Kasumi-1 (cell line): ENCODE measurements at regions not wholly inside any gene's neighbourhood (a gene's known extent, or its start where the extent isn't known, plus 50 kb on each side); places are given as distances from the start of the nearest gene placed in this dataset.
A peak's percentile ranks its signal among the peaks of the same experiment; 100 is the strongest.
"Not testable (repeated sequence)": the region's sequence is repeated elsewhere in the genome, so short reads cannot be mapped to it uniquely, and the experiment has no call there.

ENCODE experiments used
- DNase-seq, 2 experiments: peaks; one replicate each; lab custom pipeline; 2025; lab: John Stamatoyannopoulos, UW

DNA sequence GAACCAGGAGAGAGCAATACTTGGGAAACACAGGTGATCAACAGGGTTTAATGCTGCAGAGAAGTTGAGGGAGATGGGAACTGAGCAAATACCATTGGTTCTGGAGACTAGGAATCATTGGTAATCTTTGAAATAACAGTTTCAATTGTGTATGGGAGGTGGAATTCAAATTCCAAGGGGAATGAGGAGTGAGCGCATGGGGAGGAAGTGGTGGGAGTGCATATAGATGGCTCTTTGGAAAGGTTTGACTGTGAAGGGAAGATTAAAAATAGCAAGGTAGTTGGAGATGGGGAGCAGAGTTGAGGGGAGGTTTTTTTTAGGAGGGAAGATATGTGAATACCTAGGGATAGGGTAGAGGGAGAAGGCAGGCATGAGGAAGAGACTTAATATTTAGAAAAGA, 51.1 kb upstream of the ROPN1 start:
- DNase-seq: no peak

DNA sequence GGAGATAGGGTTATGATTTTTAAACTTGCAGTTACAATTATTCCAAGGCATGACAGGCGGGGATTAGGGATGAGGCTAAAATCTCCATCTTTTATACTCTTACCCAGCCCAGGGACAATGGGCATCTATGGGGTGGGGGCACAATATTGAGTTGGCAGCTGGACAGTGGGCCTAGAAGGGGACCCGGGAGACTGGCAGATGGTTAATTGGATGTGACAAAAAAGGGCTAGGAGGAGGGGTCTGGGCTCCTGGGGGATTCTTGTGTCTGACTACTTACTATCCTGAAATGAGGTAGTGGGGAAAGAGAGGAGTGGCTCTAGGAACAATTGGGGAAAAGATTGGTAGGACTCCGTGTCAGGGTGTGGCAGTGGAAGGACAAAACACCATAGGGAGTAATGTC, 53.0 kb upstream of the ROPN1 start:
- DNase-seq: no peak

GRCh38 chr3:124048967-124049798, 57.3 kb upstream of the ROPN1 start:
- DNase-seq: no peak

DNA sequence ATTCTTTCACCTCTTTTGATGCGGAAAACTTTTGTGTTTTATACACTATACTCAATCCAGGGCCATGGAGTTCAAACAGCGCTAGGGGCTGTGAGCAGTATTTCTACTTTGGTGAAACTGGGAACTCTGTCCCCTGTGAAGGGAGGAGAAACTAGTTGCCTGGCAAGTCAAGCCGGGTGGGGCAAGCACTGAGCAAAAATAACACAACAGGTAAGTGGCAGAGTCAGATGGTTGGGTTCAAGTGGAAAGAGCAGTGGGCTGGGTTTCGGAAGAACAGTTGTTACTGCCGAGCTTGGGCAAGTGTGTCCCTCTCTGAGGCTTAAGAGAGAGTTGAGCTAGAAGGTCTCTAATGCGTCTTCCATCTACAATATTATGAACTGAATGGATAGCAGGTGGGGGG, 59.7 kb upstream of the ROPN1 start:
- no peak for DNase-seq

DNA sequence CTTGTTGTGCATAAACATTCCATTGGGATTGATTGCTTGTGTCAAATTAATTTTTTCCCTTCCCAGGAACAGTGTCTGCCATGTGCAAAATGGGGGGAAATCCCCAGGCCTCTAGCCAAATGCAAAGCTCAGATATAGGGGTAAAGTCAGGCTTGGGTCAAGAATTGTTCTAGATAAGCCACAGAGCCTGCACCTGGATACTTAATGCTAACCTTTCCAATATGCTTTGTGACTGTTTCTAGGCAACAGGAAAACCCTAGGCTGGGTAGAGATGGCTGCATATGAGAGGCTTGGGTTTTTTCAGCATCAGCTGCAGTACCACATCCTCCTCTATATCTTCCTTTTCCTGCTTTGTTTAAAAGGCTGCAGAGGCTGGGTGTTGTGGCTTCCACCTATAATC, 61.9 kb upstream of the ROPN1 start:
- DNase-seq: no peak

DNA sequence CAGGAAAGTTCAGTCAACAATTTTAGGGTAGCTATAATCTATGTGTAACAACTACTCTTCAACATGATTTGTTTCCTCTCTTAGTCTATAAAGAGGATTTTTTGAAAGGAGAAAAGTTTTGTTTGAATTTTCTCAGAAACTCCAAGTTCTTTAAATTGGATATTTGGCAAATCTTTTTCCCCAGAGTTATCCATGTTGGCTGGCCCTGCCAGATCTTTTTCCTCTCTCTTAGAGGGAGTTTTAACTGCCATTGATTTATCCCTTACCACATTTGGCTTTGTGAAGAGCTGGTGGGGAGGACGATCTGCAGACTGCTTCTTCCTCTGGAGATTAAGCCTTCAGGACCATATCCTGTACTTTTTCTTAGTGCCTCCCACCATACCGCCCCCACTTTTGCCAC, 64.9 kb upstream of the ROPN1 start:
- DNase-seq: no peak

DNA sequence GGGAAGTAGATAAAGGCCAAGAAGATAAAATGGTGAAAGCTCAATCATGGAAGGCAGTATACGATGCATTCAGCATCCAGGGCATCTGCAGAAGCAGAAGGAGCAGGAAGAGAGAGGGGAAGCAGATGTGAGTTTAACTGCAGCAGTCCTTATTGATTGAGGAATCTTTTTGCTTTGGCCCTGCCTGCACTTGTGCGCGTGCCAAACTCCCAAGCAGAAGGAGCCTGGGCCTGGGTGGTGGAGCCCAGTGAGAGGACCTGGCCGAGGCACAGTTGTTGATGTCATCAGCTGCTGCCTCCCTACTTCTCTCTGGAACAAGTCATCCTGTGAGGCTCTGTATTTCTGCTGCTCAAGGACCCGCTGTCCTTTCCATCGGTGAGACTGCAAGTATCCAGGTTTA, 65.5 kb upstream of the ROPN1 start:
- DNase-seq: no peak

DNA sequence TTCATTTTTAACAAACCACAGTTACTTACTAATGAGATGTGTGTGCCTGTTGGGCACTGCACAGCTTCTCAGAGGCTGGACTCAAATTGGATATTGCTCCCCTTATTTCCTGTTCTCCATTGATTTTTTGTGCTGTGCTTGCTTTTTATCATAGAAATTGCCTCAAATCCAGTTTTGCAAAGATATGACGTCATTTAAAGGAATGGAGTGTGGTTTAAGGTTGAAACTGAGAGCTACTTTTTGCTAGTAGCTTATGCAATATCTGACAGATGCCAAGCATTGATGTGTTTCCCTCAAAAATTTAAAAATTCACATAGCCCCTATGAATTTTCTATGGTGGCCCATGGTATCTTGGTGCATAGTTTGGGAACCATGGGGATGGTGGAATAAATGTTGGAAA, 67.7 kb upstream of the ROPN1 start:
- no peak for DNase-seq

DNA sequence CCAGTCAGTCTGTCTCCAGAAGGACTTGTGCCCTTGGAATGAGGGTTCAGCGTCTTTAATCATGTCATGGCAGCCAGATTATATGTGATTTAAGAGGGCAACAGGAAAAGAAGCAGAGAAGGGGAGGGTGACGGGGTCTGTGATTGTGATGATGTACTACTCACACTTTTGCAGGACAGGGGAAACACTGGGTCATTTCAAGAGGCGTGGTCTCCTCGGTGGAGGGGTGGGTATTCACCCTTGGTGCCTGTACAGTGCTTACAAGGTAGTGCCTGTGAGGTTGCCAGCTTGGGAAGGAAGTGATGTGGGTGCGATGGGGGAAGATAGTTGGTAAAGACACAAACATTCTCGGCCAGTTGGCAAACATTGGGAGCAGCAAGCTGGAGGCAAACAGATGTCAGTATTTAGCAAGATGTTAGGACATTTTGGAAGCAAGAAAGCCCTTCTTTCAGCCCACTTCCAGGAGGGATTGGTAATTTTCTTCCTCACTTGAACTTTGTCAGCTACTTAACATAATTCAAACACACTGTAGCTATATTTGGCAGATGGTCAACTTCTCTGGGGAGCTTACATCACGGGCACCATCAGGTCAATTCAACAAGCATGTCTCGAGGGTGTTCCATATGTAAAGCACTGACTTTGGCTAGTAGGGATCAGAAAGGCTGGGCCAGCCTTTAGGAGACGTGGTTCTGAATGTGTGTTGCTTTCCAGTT, 71.4 kb upstream of the ROPN1 start:
- DNase-seq: no peak

GRCh38 chr3:124064050-124064449, 72.1 kb upstream of the ROPN1 start:
- DNase-seq: no peak

DNA sequence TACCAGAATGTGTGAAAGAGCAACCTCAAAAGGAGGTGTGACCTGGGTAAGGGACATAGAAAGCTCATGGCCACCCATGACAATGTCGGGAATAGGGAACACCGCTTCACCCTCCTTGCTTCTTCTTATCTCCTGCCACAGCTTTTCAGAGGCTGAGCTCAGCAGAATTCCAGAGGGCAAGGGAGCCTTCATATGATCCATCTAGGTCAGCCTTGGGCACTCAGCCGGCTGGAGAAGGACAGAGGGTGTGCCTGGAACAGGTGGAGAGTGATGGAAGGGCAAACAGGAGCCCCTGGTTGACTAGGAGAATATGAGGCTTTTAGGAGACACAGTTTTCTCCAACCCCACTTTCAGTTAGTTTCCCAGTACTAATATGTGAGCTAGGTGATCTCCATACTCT, 74.6 kb upstream of the ROPN1 start:
- DNase-seq: not testable (repeated sequence)

DNA sequence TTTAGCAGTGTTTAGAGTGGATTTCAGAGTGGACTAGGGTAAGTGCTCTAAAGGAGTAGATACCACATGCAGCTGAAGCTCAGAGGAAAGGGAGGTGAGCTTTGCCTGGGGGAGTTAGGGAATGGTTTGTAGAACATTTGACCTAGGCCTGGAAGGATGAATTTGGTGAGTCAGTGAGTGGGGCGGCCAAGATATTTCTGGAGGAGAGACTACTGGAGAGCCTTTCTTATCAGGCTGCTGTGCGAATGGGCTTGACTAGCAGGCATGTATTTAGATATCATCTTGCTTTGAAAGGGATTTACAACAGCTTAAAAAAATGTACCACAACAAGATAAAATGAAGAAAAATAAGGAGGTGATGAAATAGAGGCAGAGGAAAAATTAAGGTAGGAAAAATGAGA, 77.8 kb upstream of the ROPN1 start:
- DNase-seq: not testable (repeated sequence)

DNA sequence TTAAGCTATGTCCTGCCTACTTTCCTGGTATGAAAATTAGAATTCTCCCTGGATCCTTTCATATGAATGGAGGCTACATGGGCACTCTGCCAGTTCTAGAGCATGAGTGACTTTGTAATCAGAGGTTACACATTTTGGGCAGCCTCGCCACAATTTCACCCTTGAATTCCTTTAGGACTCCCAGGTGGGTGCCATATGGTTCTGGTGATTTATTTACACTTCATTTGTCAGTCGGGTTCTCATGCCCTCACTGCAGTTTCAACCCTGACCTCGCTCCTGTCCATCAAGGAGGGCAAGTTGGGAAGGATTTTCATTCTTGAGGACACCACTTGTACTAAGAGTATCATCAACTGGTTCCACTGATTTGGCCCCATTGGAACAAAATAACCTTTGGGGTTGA, 83.2 kb upstream of the ROPN1 start:
- not testable (repeated sequence) for DNase-seq

DNA sequence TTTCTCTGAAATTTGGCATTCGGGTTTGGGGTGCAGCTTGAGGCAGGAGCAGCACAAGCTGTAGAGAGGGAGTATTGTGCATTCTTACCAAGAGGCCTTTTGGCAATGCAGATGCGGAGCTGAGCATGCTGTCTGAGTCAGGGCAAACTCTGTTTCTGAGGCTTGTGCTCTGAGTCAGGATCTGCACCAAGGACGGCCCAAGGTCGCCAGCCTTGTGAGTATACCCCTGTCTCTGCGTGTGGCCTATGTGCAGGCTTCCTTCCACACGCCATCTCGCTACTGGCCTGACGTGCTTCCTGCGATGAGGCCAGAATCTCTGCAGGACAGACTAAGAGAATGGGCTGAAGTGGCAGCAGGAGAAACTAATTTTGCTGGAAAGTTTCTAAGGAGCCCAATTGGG, 83.8 kb upstream of the ROPN1 start:
- no peak for DNase-seq

- DNase-seq: no peak
Measured at GRCh38 chr3:124076235-124076634, 84.3 kb upstream of the ROPN1 start.

GRCh38 chr3:124078953-124079911, 87.3 kb upstream of the ROPN1 start:
- DNase-seq: peak; percentile 11 to 23

GRCh38 chr3:124079912-124080276, 88.0 kb upstream of the ROPN1 start:
- no peak for DNase-seq

- DNase-seq: no peak
Measured at GRCh38 chr3:124082343-124082742, 90.4 kb upstream of the ROPN1 start.

DNA sequence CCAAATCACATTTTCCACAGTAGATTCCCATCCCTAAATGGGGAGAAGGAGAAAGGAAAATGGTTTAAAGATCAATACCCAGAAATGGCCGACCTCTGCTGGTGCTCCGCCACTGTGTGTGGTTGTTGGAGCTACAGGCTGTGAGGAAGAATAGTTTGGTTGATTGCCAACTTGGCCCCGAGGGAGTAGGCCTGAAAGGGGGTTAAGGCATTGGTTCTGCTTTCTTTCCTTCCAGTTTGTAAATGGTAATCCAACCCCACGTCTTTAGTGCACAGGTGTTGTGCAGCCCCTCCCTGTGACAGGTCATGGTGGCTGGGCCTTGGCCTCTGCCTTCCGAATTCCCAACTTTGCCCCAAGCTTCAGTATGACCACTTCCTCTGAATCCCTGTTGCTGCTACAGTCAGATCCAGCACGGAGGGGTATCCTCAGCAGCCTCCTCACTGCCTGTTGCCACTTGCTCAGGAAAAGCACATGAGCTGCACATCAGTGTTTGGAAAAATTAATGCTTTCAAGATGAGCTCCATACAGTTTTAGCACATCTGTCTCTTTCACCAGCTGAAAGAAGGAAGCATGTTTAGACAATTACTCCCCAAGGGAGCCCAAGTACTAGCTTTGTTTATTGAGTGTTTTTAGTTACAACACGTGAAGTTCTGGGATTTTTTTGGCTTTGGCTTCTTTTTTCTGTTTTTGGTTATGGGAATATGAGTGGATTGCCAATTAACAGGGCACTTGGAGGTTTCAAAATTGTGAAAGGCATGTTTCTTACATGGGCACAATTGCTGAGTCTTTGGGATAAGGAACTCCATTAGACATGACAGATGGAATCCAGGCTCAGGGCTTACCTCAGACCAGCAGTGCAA, 92.3 kb upstream of the ROPN1 start:
- no peak for DNase-seq

DNA sequence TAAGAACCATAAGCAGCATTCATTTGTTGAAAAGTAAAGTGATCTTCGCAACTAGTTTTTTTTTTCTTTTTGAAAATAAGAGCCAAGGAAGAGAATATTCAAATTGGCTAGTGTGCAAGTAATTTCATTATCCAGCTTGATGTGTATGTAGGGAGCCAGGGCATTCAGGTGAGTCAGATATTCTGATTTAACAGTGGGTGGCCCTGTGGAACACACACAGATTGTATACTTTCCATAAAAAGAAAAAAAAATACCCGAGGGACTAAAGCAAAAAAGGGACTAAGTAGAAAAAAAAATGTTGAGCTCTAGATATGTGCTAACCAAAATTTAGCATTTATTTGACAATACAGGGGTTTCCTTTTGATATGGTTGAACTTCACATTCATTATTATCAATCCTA, 96.9 kb upstream of the ROPN1 start:
- DNase-seq: no peak

DNA sequence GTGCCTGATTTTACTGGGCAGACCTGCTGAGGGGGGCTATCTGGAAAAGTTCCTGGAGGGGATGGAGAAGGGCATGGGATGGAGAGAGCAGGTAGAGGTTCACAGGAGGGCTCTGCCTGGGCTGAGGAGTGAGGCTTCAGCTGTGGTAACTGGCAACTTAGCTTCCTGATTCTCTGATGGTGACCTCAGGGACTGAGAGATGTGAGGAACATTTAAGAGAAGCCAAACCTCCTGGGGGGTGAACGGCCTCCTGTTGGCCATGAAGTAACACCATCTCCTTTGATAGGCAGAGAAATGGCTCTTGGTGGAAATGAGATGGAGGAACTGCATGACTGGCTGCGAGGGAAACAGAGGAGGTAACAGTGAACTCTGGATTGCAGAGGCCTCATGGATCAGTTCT, 97.3 kb upstream of the ROPN1 start:
- no peak for DNase-seq

DNA sequence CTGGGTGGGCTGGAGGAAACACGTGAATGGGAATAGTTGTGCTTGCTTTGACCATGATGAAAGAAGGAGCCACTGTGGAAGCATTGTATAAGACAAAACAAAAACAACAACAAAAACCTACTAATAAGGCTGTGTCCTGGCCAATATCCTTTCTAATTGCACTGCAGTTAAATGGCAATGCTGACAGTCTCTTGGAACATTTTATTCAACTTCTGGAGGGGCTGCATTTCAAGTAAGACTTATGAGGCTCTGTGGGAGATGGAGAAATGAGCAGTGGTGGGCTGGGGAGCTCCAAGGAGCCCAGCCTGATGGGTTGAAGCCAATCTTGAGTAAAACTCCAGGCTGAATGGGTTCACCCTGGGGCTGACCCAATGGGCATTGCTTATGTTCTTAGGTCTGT, 99.8 kb upstream of the ROPN1 start:
- DNase-seq: no peak
